Liver (tissue), 8 donors: ENCODE measurements at regions not wholly inside any gene's neighbourhood (a gene's known extent, or its start where the extent isn't known, plus 50 kb on each side); places are given as distances from the start of the nearest gene placed in this dataset.

Experiments used
- DNase-seq: peaks from one replicate; pipeline ENCODE4 v3.0.0-alpha.2; 2017; ENCODE audit warnings: low spot score
- H3K27ac ChIP-seq, 2 donors: one replicate each; pipeline ENCODE4 v1.7.0; 2013; ENCODE audit warnings: inconsistent platforms in 2 of 2, low read length in 2 of 2, control low read depth in 1 of 2, low read depth in 1 of 2, mild to moderate bottlenecking in 1 of 2
- H3K27me3 ChIP-seq, 4 donors: one replicate each; pipeline versions ENCODE4 v1.6.1 to v1.7.0; 2013; ENCODE audit warnings: low read length in 3 of 4, inconsistent platforms in 1 of 4, mild to moderate bottlenecking in 1 of 4, moderate library complexity in 1 of 4; ENCODE audit not compliant: control insufficient read depth in 4 of 4, insufficient read depth in 4 of 4
- H3K36me3 ChIP-seq, 4 donors: one replicate each; pipeline versions ENCODE4 v1.6.1 to v1.7.0; 2013; ENCODE audit warnings: low read length in 3 of 4, mild to moderate bottlenecking in 3 of 4, low read depth in 1 of 4, moderate library complexity in 1 of 4; ENCODE audit not compliant: control insufficient read depth in 4 of 4, insufficient read depth in 3 of 4
- H3K4me1 ChIP-seq, 4 donors: one replicate each; pipeline versions ENCODE4 v1.6.1 to v1.7.0; 2013; ENCODE audit warnings: low read length in 3 of 4, mild to moderate bottlenecking in 3 of 4, moderate library complexity in 1 of 4; ENCODE audit not compliant: control insufficient read depth in 4 of 4, insufficient read depth in 4 of 4
- H3K4me3 ChIP-seq, 3 donors: one replicate each; pipeline versions ENCODE4 v1.6.1 to v1.7.0; 2013; ENCODE audit warnings: low read length in 3 of 3, control low read depth in 1 of 3, low read depth in 1 of 3, mild to moderate bottlenecking in 1 of 3
- H3K9ac ChIP-seq, 2 donors: one replicate each; pipeline ENCODE4 v1.7.0; 2013; ENCODE audit warnings: low read length in 2 of 2, mild to moderate bottlenecking in 2 of 2, moderate library complexity in 2 of 2, control low read depth in 1 of 2, low read depth in 1 of 2
- H3K9me3 ChIP-seq, 4 donors: one replicate each; pipeline versions ENCODE4 v1.6.1 to v1.7.0; 2013; ENCODE audit warnings: low read length in 3 of 4; ENCODE audit not compliant: control insufficient read depth in 4 of 4
- EGR1 ChIP-seq, 2 donors: IDR thresholded peaks; 2 replicates each; pipeline ENCODE4 v1.6.1; 2016 to 2018; ENCODE audit warnings: antibody characterized with exemption in 2 of 2, low read depth in 2 of 2
- FOXA1 ChIP-seq: IDR thresholded peaks from 2 replicates; pipeline ENCODE4 v1.6.1; 2016; ENCODE audit warnings: antibody characterized with exemption
- FOXA2 ChIP-seq: IDR thresholded peaks from 2 replicates; pipeline ENCODE4 v1.6.1; 2016; ENCODE audit warnings: antibody characterized with exemption
- GABPA ChIP-seq, 2 donors: IDR thresholded peaks in 1 of 2; conservative IDR thresholded peaks in 1 of 2; 2 replicates each; pipeline ENCODE4 v1.6.1; 2016; ENCODE audit warnings: antibody characterized with exemption in 2 of 2, mild to moderate bottlenecking in 1 of 2, moderate library complexity in 1 of 2
- HNF4A ChIP-seq, 2 donors: conservative IDR thresholded peaks; 2 replicates each; pipeline ENCODE4 v1.6.1; 2016; ENCODE audit warnings: antibody characterized with exemption in 2 of 2, mild to moderate bottlenecking in 2 of 2
- HNF4G ChIP-seq: IDR thresholded peaks from 2 replicates; pipeline ENCODE4 v1.6.1; 2016; ENCODE audit warnings: antibody characterized with exemption
- JUND ChIP-seq, 2 donors: IDR thresholded peaks; 2 replicates each; pipeline ENCODE4 v1.6.1; 2016; ENCODE audit warnings: antibody characterized with exemption in 2 of 2
- NR2F2 ChIP-seq: IDR thresholded peaks from 2 replicates; pipeline ENCODE4 v1.6.1; 2016; ENCODE audit warnings: antibody characterized with exemption
- RAD21 ChIP-seq, 2 donors: IDR thresholded peaks; 2 replicates each; pipeline ENCODE4 v1.6.1; 2016; ENCODE audit warnings: antibody characterized with exemption in 2 of 2, mild to moderate bottlenecking in 2 of 2
- RXRA ChIP-seq, 2 donors: IDR thresholded peaks; 2 replicates each; pipeline ENCODE4 v1.6.1; 2017 to 2018; ENCODE audit warnings: antibody characterized with exemption in 2 of 2, mild to moderate bottlenecking in 1 of 2
- SP1 ChIP-seq: IDR thresholded peaks from 2 replicates; pipeline ENCODE4 v1.6.1; 2018; ENCODE audit warnings: antibody characterized with exemption, mild to moderate bottlenecking
- TAF1 ChIP-seq: conservative IDR thresholded peaks from 2 replicates; pipeline ENCODE4 v1.6.1; 2016; ENCODE audit warnings: antibody characterized with exemption, mild to moderate bottlenecking
- YY1 ChIP-seq: IDR thresholded peaks from 2 replicates; pipeline ENCODE4 v1.6.1; 2016; ENCODE audit warnings: antibody characterized with exemption, mild to moderate bottlenecking
- WGBS: extraction: QIAGEN DNeasy Blood & Tissue Kit; methylation state at CpG from one replicate; pipeline ENCODE4 v1.1.7; 2013; 5-methylcytosine and 5-hydroxymethylcytosine counted together
- TF ChIP-seq, protein P1 (sequence below): IDR thresholded peaks from 2 replicates; pipeline ENCODE4 v1.6.1; 2016; ENCODE audit warnings: antibody characterized with exemption
- TF ChIP-seq, protein P2 (sequence below): IDR thresholded peaks from 2 replicates; pipeline ENCODE4 v1.6.1; 2016; ENCODE audit warnings: antibody characterized with exemption, mild to moderate bottlenecking
- TF ChIP-seq, protein P3 (sequence below): IDR thresholded peaks from 2 replicates; pipeline ENCODE4 v1.6.1; 2016; ENCODE audit warnings: antibody characterized with exemption
- TF ChIP-seq, protein P4 (sequence below): IDR thresholded peaks from 2 replicates; pipeline ENCODE4 v1.6.1; 2016; ENCODE audit warnings: antibody characterized with exemption
- TF ChIP-seq, protein P5 (sequence below): fragments of 150-350 bp; IDR thresholded peaks from 2 replicates; pipeline ENCODE4 v1.5.1; 2017; ENCODE audit warnings: improper control_type of control experiment, low read depth, low read length; ENCODE audit not compliant: missing input control
- donor health status: healthy.
- donor health status: healthy.
- donor health status: healthy.
- donor health status: healthy.
- donor health status: healthy.

DNA sequence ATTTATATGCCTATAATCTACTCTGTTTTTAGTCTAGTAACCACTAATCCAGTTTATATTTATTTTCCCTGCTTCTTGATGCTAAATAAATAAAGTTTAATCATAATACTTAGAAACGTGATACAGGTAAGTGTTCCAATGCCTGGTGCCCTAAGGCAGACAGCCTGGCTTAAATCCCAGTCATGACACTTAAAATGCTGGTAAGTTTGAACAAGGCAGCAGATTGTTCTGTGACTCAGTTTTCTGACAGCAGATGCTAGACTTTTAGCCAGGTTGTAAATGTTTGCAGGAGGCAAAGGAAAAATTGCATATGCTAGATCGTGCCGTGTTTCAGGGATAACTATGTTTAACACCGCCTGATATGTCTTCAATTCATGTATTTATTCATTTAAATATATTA, 2661.6 kb downstream of the PCDH7 start:
- Histone ChIP-seq H3K9ac (no peak overlapping the region), H3K9me3 (peaks cover 0 to 7% (median 5%) of the 10 kb centered on the region in 4 donors), H3K27me3 (peaks cover 0 to 2% (median 0%) of the 10 kb centered on the region in 4 donors), H3K4me3 (no peak overlapping the region), H3K36me3 (no peaks in the 10 kb centered on the region), H3K4me1 (no peaks in the 10 kb centered on the region), H3K27ac (no peak overlapping the region)
- WGBS: 73% methylated on average over 4 of the region's 4 CpGs
- TF ChIP-seq, protein P1, sequence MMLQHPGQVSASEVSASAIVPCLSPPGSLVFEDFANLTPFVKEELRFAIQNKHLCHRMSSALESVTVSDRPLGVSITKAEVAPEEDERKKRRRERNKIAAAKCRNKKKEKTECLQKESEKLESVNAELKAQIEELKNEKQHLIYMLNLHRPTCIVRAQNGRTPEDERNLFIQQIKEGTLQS: no peak
- TF ChIP-seq TAF1 (no peak), RXRA (IDR thresholded peaks at IDR 0.05) (no peak), RAD21 (IDR thresholded peaks at IDR 0.05) (no peak), NR2F2 (no peak), SP1 (no peak)
- TF ChIP-seq, protein P2, sequence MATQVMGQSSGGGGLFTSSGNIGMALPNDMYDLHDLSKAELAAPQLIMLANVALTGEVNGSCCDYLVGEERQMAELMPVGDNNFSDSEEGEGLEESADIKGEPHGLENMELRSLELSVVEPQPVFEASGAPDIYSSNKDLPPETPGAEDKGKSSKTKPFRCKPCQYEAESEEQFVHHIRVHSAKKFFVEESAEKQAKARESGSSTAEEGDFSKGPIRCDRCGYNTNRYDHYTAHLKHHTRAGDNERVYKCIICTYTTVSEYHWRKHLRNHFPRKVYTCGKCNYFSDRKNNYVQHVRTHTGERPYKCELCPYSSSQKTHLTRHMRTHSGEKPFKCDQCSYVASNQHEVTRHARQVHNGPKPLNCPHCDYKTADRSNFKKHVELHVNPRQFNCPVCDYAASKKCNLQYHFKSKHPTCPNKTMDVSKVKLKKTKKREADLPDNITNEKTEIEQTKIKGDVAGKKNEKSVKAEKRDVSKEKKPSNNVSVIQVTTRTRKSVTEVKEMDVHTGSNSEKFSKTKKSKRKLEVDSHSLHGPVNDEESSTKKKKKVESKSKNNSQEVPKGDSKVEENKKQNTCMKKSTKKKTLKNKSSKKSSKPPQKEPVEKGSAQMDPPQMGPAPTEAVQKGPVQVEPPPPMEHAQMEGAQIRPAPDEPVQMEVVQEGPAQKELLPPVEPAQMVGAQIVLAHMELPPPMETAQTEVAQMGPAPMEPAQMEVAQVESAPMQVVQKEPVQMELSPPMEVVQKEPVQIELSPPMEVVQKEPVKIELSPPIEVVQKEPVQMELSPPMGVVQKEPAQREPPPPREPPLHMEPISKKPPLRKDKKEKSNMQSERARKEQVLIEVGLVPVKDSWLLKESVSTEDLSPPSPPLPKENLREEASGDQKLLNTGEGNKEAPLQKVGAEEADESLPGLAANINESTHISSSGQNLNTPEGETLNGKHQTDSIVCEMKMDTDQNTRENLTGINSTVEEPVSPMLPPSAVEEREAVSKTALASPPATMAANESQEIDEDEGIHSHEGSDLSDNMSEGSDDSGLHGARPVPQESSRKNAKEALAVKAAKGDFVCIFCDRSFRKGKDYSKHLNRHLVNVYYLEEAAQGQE: no peak
- TF ChIP-seq, protein P3, sequence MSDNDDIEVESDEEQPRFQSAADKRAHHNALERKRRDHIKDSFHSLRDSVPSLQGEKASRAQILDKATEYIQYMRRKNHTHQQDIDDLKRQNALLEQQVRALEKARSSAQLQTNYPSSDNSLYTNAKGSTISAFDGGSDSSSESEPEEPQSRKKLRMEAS: no peak
- no peak for DNase-seq

DNA sequence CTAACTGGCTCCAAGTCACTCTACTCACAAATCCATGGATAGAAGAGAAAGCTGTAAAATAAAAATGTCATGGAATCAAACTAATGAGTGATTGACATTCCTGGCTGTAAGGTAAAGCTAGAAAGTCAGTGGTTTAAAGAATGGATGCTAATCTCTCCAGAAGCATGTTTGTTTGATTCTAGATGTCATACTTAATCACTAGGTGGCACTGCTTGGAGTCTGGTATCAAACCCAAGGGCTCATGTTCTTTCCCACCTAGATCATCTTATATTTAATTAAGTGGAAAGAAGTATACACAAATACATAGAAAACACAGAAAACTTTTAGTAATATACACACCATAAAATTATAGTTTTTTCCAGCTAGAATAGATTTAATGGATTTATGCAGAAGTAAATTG, 2666.6 kb downstream of the PCDH7 start:
- no peaks in the 10 kb centered on the region for H3K27me3 ChIP-seq
- no peaks in the 10 kb centered on the region for H3K4me1 ChIP-seq
- no peak overlapping the region for H3K9ac ChIP-seq
- no peaks in the 10 kb centered on the region for H3K36me3 ChIP-seq
- TF ChIP-seq, protein P3: no peak
- TF ChIP-seq GABPA (IDR thresholded peaks at IDR 0.05 in 1 of 2, conservative IDR thresholded peaks at IDR 0.05 in 1 of 2): no peak
- TF ChIP-seq FOXA2: no peak
- DNase-seq: no peak
- H3K9me3 ChIP-seq: peaks cover 0 to 7% (median 5%) of the 10 kb centered on the region in 4 donors
- H3K4me3 ChIP-seq: no peak overlapping the region
- H3K27ac ChIP-seq: no peak overlapping the region

DNA sequence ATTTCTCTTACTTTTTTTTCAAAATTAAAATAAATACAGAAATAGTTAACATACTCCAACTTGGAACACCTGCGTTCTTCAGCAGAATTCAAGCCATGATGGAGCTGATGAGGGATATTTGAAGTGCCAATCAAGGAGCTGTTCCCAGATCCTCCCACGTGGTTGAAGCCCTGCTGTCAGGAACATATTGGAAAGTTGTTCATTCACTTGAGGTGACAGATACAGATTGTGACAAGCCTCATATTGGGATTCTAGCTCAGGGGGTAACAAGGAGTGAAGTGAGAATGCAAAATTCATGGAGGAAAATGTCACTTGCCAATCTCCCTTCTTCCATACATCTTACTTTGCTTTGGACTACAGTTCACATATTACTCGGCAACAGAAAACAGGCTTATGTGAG, 2670.8 kb downstream of the PCDH7 start:
- TF ChIP-seq RAD21 (IDR thresholded peaks at IDR 0.05): no peak
- no peak for TF ChIP-seq SP1
- TF ChIP-seq, protein P1: no peak
- TF ChIP-seq YY1: no peak
- no peak for TF ChIP-seq JUND (IDR thresholded peaks at IDR 0.05)
- no peak for TF ChIP-seq HNF4A (conservative IDR thresholded peaks at IDR 0.05)
- TF ChIP-seq, protein P4, sequence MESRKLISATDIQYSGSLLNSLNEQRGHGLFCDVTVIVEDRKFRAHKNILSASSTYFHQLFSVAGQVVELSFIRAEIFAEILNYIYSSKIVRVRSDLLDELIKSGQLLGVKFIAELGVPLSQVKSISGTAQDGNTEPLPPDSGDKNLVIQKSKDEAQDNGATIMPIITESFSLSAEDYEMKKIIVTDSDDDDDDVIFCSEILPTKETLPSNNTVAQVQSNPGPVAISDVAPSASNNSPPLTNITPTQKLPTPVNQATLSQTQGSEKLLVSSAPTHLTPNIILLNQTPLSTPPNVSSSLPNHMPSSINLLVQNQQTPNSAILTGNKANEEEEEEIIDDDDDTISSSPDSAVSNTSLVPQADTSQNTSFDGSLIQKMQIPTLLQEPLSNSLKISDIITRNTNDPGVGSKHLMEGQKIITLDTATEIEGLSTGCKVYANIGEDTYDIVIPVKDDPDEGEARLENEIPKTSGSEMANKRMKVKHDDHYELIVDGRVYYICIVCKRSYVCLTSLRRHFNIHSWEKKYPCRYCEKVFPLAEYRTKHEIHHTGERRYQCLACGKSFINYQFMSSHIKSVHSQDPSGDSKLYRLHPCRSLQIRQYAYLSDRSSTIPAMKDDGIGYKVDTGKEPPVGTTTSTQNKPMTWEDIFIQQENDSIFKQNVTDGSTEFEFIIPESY: no peak
- TF ChIP-seq, protein P3: no peak
- TF ChIP-seq, protein P5, sequence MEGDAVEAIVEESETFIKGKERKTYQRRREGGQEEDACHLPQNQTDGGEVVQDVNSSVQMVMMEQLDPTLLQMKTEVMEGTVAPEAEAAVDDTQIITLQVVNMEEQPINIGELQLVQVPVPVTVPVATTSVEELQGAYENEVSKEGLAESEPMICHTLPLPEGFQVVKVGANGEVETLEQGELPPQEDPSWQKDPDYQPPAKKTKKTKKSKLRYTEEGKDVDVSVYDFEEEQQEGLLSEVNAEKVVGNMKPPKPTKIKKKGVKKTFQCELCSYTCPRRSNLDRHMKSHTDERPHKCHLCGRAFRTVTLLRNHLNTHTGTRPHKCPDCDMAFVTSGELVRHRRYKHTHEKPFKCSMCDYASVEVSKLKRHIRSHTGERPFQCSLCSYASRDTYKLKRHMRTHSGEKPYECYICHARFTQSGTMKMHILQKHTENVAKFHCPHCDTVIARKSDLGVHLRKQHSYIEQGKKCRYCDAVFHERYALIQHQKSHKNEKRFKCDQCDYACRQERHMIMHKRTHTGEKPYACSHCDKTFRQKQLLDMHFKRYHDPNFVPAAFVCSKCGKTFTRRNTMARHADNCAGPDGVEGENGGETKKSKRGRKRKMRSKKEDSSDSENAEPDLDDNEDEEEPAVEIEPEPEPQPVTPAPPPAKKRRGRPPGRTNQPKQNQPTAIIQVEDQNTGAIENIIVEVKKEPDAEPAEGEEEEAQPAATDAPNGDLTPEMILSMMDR: no peak
- no peak for TF ChIP-seq EGR1 (IDR thresholded peaks at IDR 0.05; ENCODE audit: low read depth in 2 of 2)
- no peak for TF ChIP-seq GABPA (IDR thresholded peaks at IDR 0.05 in 1 of 2, conservative IDR thresholded peaks at IDR 0.05 in 1 of 2)
- TF ChIP-seq FOXA1: no peak
- TF ChIP-seq HNF4G: no peak
- DNase-seq: no peak
- WGBS: 61% methylated on average over 3 of the region's 3 CpGs
- no peaks in the 10 kb centered on the region for H3K27me3 ChIP-seq
- H3K27ac ChIP-seq: no peak overlapping the region
- no peak overlapping the region for H3K4me3 ChIP-seq
- H3K4me1 ChIP-seq: no peaks in the 10 kb centered on the region
- no peak overlapping the region for H3K9ac ChIP-seq
- H3K9me3 ChIP-seq: no peaks in the 10 kb centered on the region
- H3K36me3 ChIP-seq: no peaks in the 10 kb centered on the region
